BJ (cell line): ENCODE measurements at regions not wholly inside any gene's neighbourhood (a gene's known extent, or its start where the extent isn't known, plus 50 kb on each side); places are given as distances from the start of the nearest gene placed in this dataset.

Source experiments
- CTCF ChIA-PET: fragments of 350-600 bp; formaldehyde crosslinking; extraction: SDS; loops from one replicate; lab custom pipeline; 2021; ENCODE audit warnings: antibody characterized with exemption, inconsistent platforms; lab: Yijun Ruan, JAX
- POLR2A ChIA-PET: fragments of 300-600 bp; sonication (Branson Sonifier 250); formaldehyde crosslinking; extraction: SDS; loops from one replicate; lab custom pipeline; 2021; ENCODE audit warnings: antibody characterized with exemption; lab: Charles Lee
- DNase-seq: peaks from one replicate; pipeline ENCODE4 v3.0.0-alpha.2; 2011; ENCODE audit warnings: low read depth
- H3K27me3 ChIP-seq: 2 replicates; pipeline ENCODE4 v1.6.0; 2011; ENCODE audit warnings: low read length; ENCODE audit not compliant: control insufficient read depth, insufficient read depth
- H3K36me3 ChIP-seq: 2 replicates; pipeline ENCODE4 v1.5.1; 2011; ENCODE audit warnings: low read length; ENCODE audit not compliant: control insufficient read depth, insufficient read depth
- H3K4me3 ChIP-seq: 2 replicates; pipeline ENCODE4 v1.5.1; 2011; ENCODE audit warnings: low read depth, mild to moderate bottlenecking, control low read depth, low read length
- TF ChIP-seq, protein P1 (sequence below): IDR thresholded peaks from 2 replicates; pipeline ENCODE4 v1.5.1; 2011; ENCODE audit warnings: low read depth, mild to moderate bottlenecking, control low read depth, inconsistent platforms, low read length, moderate library complexity; ENCODE audit not compliant: insufficient read depth

GRCh38 chr2:103638978-103639377 lies 877.1 kb downstream of the TMEM182 start:
- H3K4me3 ChIP-seq, result no peak overlapping the region
- CTCF ChIA-PET, result no interaction called here
- TF ChIP-seq, protein P1, sequence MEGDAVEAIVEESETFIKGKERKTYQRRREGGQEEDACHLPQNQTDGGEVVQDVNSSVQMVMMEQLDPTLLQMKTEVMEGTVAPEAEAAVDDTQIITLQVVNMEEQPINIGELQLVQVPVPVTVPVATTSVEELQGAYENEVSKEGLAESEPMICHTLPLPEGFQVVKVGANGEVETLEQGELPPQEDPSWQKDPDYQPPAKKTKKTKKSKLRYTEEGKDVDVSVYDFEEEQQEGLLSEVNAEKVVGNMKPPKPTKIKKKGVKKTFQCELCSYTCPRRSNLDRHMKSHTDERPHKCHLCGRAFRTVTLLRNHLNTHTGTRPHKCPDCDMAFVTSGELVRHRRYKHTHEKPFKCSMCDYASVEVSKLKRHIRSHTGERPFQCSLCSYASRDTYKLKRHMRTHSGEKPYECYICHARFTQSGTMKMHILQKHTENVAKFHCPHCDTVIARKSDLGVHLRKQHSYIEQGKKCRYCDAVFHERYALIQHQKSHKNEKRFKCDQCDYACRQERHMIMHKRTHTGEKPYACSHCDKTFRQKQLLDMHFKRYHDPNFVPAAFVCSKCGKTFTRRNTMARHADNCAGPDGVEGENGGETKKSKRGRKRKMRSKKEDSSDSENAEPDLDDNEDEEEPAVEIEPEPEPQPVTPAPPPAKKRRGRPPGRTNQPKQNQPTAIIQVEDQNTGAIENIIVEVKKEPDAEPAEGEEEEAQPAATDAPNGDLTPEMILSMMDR, result no peak
- no peaks in the 10 kb centered on the region for H3K27me3 ChIP-seq
- DNase-seq, result no peak
- POLR2A ChIA-PET, result no interaction called here
- no peaks in the 10 kb centered on the region for H3K36me3 ChIP-seq

- TF ChIP-seq, protein P1, result no peak
- Histone ChIP-seq H3K27me3 (no peaks in the 10 kb centered on the region), H3K4me3 (no peak overlapping the region), H3K36me3 (no peaks in the 10 kb centered on the region)
- POLR2A ChIA-PET, result no interaction called here
- CTCF ChIA-PET, result no interaction called here
- DNase-seq, result no peak
Measured at GRCh38 chr2:103656558-103656957, 894.7 kb downstream of the TMEM182 start.

DNA sequence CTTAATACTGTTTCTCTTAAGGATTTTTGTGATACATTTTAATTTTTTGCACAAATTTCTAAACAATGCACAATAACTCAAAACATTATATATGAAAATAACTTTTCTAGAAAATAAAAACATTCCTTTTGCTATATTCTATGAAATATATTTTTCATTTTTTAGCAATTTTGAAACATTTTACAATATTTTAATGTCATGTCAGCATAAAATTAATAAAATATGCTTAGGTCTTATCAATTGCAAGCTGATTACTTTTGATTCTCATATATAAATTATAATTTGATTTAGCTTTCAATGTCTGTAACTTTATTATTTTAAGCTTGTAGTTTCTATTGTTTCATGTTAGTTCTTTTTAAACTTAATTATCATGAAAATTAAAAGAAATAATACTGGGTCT lies 898.7 kb downstream of the TMEM182 start:
- POLR2A ChIA-PET, result no interaction called here
- no peak for DNase-seq
- H3K4me3 ChIP-seq, result no peak overlapping the region
- CTCF ChIA-PET, result no interaction called here
- H3K36me3 ChIP-seq, result no peaks in the 10 kb centered on the region
- no peaks in the 10 kb centered on the region for H3K27me3 ChIP-seq
- TF ChIP-seq, protein P1, result no peak

- ChIA-PET POLR2A (no interaction called here), CTCF (no interaction called here)
- H3K4me3 ChIP-seq, result no peak overlapping the region
- TF ChIP-seq, protein P1, result no peak
- no peaks in the 10 kb centered on the region for H3K36me3 ChIP-seq
- H3K27me3 ChIP-seq, result no peaks in the 10 kb centered on the region
- no peak for DNase-seq
Measured at GRCh38 chr2:103660947-103661346, 899.1 kb downstream of the TMEM182 start.

DNA sequence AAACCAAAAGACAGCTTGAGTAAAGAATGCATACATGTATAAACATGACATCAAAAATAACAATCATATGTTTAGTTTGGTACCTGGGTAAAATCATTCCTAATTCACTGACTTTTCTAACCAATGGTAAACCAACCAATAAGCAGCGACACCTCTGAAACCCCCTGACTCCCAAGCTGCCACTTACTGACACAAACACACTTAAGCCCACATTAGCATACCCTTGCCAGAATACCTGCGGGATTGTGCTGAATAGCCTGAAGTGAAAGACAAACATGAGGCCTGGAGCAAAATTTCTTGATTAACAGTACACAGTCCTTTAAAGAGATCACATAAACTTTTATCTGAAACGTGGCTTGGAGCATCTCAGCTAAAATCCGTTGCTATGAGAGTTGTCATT lies 902.9 kb downstream of the TMEM182 start:
- H3K36me3 ChIP-seq, result no peaks in the 10 kb centered on the region
- TF ChIP-seq, protein P1, result no peak
- no peak overlapping the region for H3K4me3 ChIP-seq
- ChIA-PET POLR2A (no interaction called here), CTCF (no interaction called here)
- no peaks in the 10 kb centered on the region for H3K27me3 ChIP-seq
- DNase-seq, result no peak
